Panc1 (cell line): ENCODE measurements at regions not wholly inside any gene's neighbourhood (a gene's known extent, or its start where the extent isn't known, plus 50 kb on each side); places are given as distances from the start of the nearest gene placed in this dataset.

Experiments used
- ATAC-seq: fragments of 200-7000 bp; cut with Tn5 transposase; 2 replicates; pipeline ENCODE4 v1.9.1; 2020; ENCODE audit warnings: mild to moderate bottlenecking, moderate library complexity
- BruUV-seq: library from RNA; stranded (reverse); fragments of 400-500 nt; replicated peaks from 2 replicates; lab custom pipeline; 2021; lab: Mats Ljungman, UMichigan
- CTCF ChIA-PET: fragments of 300-600 bp; sonication (Branson Sonifier 250); formaldehyde crosslinking; loops from one replicate; lab custom pipeline; 2022; ENCODE audit warnings: antibody characterized with exemption; lab: Charles Lee
- POLR2A ChIA-PET: fragments of 300-600 bp; sonication (Branson Sonifier 250); formaldehyde crosslinking; loops from one replicate; lab custom pipeline; 2022; ENCODE audit warnings: antibody characterized with exemption; lab: Charles Lee
- DNase-seq: peaks from one replicate; pipeline ENCODE4 v3.0.0-alpha.2; 2010; ENCODE audit warnings: low read depth, low spot score
- H3K27ac ChIP-seq: 2 replicates; pipeline ENCODE4 v1.5.1; 2011; ENCODE audit warnings: mild to moderate bottlenecking, low read length, inconsistent platforms
- H3K27me3 ChIP-seq: fragments of 200-500 bp; sonication (Bioruptor generic); 2 replicates; pipeline ENCODE4 v1.6.0; 2014; ENCODE audit warnings: low read length, inconsistent platforms; ENCODE audit not compliant: control insufficient read depth, insufficient read depth
- H3K36me3 ChIP-seq: fragments of 200-500 bp; sonication (Bioruptor generic); 2 replicates; pipeline ENCODE4 v1.5.1; 2014; ENCODE audit warnings: inconsistent platforms, mild to moderate bottlenecking, low read length, moderate library complexity; ENCODE audit not compliant: control insufficient read depth, insufficient read depth
- H3K4me1 ChIP-seq: 2 replicates; pipeline ENCODE4 v1.5.1; 2011; ENCODE audit warnings: inconsistent platforms, mild to moderate bottlenecking, low read length, moderate library complexity; ENCODE audit not compliant: control insufficient read depth, insufficient read depth
- H3K4me3 ChIP-seq, 2 experiments: 2 replicates each; pipeline ENCODE4 v1.5.1; 2011 to 2012; ENCODE audit warnings: low read depth in 2 of 2, low read length in 2 of 2, mild to moderate bottlenecking in 2 of 2, inconsistent platforms in 1 of 2, moderate library complexity in 1 of 2
- H3K9me3 ChIP-seq: fragments of 200-500 bp; sonication (Bioruptor generic); 2 replicates; pipeline ENCODE4 v1.5.1; 2014; ENCODE audit warnings: low read depth, mild to moderate bottlenecking, inconsistent platforms, low read length, moderate library complexity; ENCODE audit not compliant: control insufficient read depth, insufficient read depth
- CTCF ChIP-seq: fragments of 450-650 bp; IDR thresholded peaks from 2 replicates; pipeline ENCODE4 v1.5.1; 2017; ENCODE audit warnings: mild to moderate bottlenecking
- POLR2AphosphoS5 ChIP-seq: IDR thresholded peaks from 2 replicates; pipeline ENCODE4 v1.6.1; 2012; ENCODE audit warnings: mild to moderate bottlenecking, low read depth, low read length, moderate library complexity
- REST ChIP-seq, 2 experiments: IDR thresholded peaks; 2 replicates each; pipeline ENCODE4 v1.6.1; 2011 to 2012; ENCODE audit warnings: low read depth in 2 of 2, control low read depth in 1 of 2, low read length in 1 of 2, mild to moderate bottlenecking in 1 of 2, moderate library complexity in 1 of 2; ENCODE audit not compliant: insufficient read depth in 1 of 2
- SIN3A ChIP-seq: IDR thresholded peaks from 2 replicates; pipeline ENCODE4 v1.6.1; 2012; ENCODE audit warnings: low read depth, mild to moderate bottlenecking, low read length, moderate library complexity, borderline replicate concordance; ENCODE audit not compliant: insufficient read depth
- TCF7L2 ChIP-seq: IDR thresholded peaks from 2 replicates; pipeline ENCODE4 v1.6.1; 2011; ENCODE audit warnings: mild to moderate bottlenecking, low read depth, low read length, inconsistent platforms
- in situ Hi-C: cut with HindIII; loops from 2 replicates; pipeline ENCODE4 v1.10.0; 2016; ENCODE audit warnings: low sequenced_read_pairs, low pct_unique_long_range_greater_than_20kb
- intact Hi-C: fragments of 100-400 bp; cut with micrococcal nuclease; formaldehyde crosslinking; loops from one replicate; pipeline ENCODE4 v1.10.0; 2022; ENCODE audit not compliant: unreplicated experiment

GRCh38 chr2:10231551-10232085 is 71.1 kb upstream of the HPCAL1 start:
- Histone ChIP-seq H3K36me3 (no peaks in the 10 kb centered on the region), H3K27me3 (no peaks in the 10 kb centered on the region), H3K9me3 (no peaks in the 10 kb centered on the region), H3K27ac (no peak overlapping the region), H3K4me3 (no peak overlapping the region), H3K4me1 (no peaks in the 10 kb centered on the region)
- TF ChIP-seq CTCF (no peak), SIN3A (no peak), REST (IDR thresholded peaks at IDR 0.05; ENCODE audit: insufficient read depth in 1 of 2, low read depth in 2 of 2, low read length in 1 of 2) (no peak), POLR2AphosphoS5 (no peak), TCF7L2 (no peak)
- BruUV-seq: no TSS peak
- intact Hi-C loops (no loop called here), in situ Hi-C loops (no loop called here)
- no peak for ATAC-seq
- DNase-seq: no peak
- CTCF ChIA-PET: no interaction called here
- POLR2A ChIA-PET: no interaction called here

GRCh38 chr2:10232096-10232815 is 70.4 kb upstream of the HPCAL1 start:
- in situ Hi-C loops (no loop called here), intact Hi-C loops (no loop called here)
- no peaks in the 10 kb centered on the region for H3K27me3 ChIP-seq
- no peak for TF ChIP-seq REST (IDR thresholded peaks at IDR 0.05; ENCODE audit: insufficient read depth in 1 of 2, low read depth in 2 of 2, low read length in 1 of 2)
- TF ChIP-seq POLR2AphosphoS5: no peak
- no peak for TF ChIP-seq TCF7L2
- TF ChIP-seq CTCF: no peak
- no peak for TF ChIP-seq SIN3A
- DNase-seq (no peak), ATAC-seq (no peak)
- ChIA-PET CTCF (interaction anchor here (0.5 kb wide), 1 partner anchor 64 kb away, joined by 12 read pairs; no protein-coding TSS in a partner anchor), POLR2A (interaction anchor here (0.7 kb wide), 1 partner anchor 414 kb away, joined by 6 read pairs; no protein-coding TSS in a partner anchor)
- H3K4me1 ChIP-seq: no peaks in the 10 kb centered on the region
- BruUV-seq: no TSS peak
- H3K36me3 ChIP-seq: no peaks in the 10 kb centered on the region
- no peaks in the 10 kb centered on the region for H3K9me3 ChIP-seq
- no peak overlapping the region for H3K4me3 ChIP-seq
- no peak overlapping the region for H3K27ac ChIP-seq
